Uterus (tissue), 3 donors: ENCODE measurements at regions not wholly inside any gene's neighbourhood (a gene's known extent, or its start where the extent isn't known, plus 50 kb on each side); places are given as distances from the start of the nearest gene placed in this dataset.

Experiments used
- DNase-seq, 2 donors: peaks; one replicate each; pipeline ENCODE4 v3.0.0-alpha.2; 2019 to 2020
- H3K27ac ChIP-seq, 2 donors: fragments of 200-600 bp; sonication (generic); 1 replicate in 1 of 2; 2 replicates in 1 of 2; pipeline ENCODE4 v1.5.1; 2016 to 2018
- H3K27me3 ChIP-seq, 2 donors: fragments of 200-600 bp; sonication (generic); one replicate each; pipeline ENCODE4 v1.5.1; 2018 to 2019; ENCODE audit warnings: control low read depth in 1 of 2
- H3K36me3 ChIP-seq, 2 donors: fragments of 200-600 bp; sonication (generic); one replicate each; pipeline ENCODE4 v1.5.1; 2019; ENCODE audit warnings: control low read depth in 1 of 2
- H3K4me1 ChIP-seq, 2 donors: fragments of 200-600 bp; sonication (generic); one replicate each; pipeline ENCODE4 v1.5.1; 2018 to 2019; ENCODE audit warnings: control low read depth in 1 of 2
- H3K4me3 ChIP-seq, 2 donors: fragments of 200-600 bp; sonication (generic); 1 replicate in 1 of 2; 2 replicates in 1 of 2; pipeline ENCODE4 v1.5.1; 2018 to 2019; ENCODE audit warnings: mild to moderate bottlenecking in 1 of 2
- H3K9me3 ChIP-seq, 2 donors: fragments of 200-600 bp; sonication (generic); one replicate each; pipeline ENCODE4 v1.5.1; 2019; ENCODE audit warnings: control low read depth in 1 of 2
- POLR2A ChIP-seq, 2 donors: fragments of 450-650 bp; IDR thresholded peaks; one replicate each; pipeline ENCODE4 v1.6.1; 2016; ENCODE audit warnings: antibody characterized with exemption in 2 of 2, mild to moderate bottlenecking in 1 of 2, moderate library complexity in 1 of 2
- intact Hi-C: fragments of 100-400 bp; cut with DNase I; formaldehyde crosslinking; loops from one replicate; pipeline ENCODE4 v1.15.1; 2023; ENCODE audit warnings: low total_unique reads
- TF ChIP-seq, protein P1 (sequence below), 4 experiments: fragments of 200-600 bp in 2 of 4; fragments of 450-650 bp in 2 of 4; sonication (generic) in 2 of 4; IDR thresholded peaks; one replicate each; pipeline ENCODE4 v1.5.1; 2016 to 2019; ENCODE audit warnings: antibody characterized with exemption in 4 of 4, mild to moderate bottlenecking in 2 of 4, moderate library complexity in 1 of 4
- donor health status: DM: yes; HTN: yes; CAD: no.

GRCh38 chr3:177613901-177614300 lies 416.6 kb upstream of the TBL1XR1 start:
- TF ChIP-seq POLR2A (IDR thresholded peaks at IDR 0.05), result no peak
- TF ChIP-seq, protein P1, sequence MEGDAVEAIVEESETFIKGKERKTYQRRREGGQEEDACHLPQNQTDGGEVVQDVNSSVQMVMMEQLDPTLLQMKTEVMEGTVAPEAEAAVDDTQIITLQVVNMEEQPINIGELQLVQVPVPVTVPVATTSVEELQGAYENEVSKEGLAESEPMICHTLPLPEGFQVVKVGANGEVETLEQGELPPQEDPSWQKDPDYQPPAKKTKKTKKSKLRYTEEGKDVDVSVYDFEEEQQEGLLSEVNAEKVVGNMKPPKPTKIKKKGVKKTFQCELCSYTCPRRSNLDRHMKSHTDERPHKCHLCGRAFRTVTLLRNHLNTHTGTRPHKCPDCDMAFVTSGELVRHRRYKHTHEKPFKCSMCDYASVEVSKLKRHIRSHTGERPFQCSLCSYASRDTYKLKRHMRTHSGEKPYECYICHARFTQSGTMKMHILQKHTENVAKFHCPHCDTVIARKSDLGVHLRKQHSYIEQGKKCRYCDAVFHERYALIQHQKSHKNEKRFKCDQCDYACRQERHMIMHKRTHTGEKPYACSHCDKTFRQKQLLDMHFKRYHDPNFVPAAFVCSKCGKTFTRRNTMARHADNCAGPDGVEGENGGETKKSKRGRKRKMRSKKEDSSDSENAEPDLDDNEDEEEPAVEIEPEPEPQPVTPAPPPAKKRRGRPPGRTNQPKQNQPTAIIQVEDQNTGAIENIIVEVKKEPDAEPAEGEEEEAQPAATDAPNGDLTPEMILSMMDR (IDR thresholded peaks at IDR 0.05), result no peak
- Histone ChIP-seq H3K4me1 (no peaks in the 10 kb centered on the region), H3K36me3 (no peaks in the 10 kb centered on the region), H3K9me3 (no peaks in the 10 kb centered on the region), H3K27me3 (no peaks in the 10 kb centered on the region), H3K4me3 (no peak overlapping the region), H3K27ac (no peak overlapping the region)
- DNase-seq, result no peak
- intact Hi-C loops, result no loop called here

- Histone ChIP-seq H3K4me3 (no peak overlapping the region), H3K4me1 (no peaks in the 10 kb centered on the region), H3K36me3 (no peaks in the 10 kb centered on the region), H3K9me3 (no peaks in the 10 kb centered on the region), H3K27me3 (no peaks in the 10 kb centered on the region), H3K27ac (no peak overlapping the region)
- DNase-seq, result peak; percentile 65 to 73
- TF ChIP-seq, protein P1 (IDR thresholded peaks at IDR 0.05), result no peak
- no peak for TF ChIP-seq POLR2A (IDR thresholded peaks at IDR 0.05)
- intact Hi-C loops, result no loop called here
Observed at GRCh38 chr3:177615015-177615414, 417.7 kb upstream of the TBL1XR1 start.

DNA sequence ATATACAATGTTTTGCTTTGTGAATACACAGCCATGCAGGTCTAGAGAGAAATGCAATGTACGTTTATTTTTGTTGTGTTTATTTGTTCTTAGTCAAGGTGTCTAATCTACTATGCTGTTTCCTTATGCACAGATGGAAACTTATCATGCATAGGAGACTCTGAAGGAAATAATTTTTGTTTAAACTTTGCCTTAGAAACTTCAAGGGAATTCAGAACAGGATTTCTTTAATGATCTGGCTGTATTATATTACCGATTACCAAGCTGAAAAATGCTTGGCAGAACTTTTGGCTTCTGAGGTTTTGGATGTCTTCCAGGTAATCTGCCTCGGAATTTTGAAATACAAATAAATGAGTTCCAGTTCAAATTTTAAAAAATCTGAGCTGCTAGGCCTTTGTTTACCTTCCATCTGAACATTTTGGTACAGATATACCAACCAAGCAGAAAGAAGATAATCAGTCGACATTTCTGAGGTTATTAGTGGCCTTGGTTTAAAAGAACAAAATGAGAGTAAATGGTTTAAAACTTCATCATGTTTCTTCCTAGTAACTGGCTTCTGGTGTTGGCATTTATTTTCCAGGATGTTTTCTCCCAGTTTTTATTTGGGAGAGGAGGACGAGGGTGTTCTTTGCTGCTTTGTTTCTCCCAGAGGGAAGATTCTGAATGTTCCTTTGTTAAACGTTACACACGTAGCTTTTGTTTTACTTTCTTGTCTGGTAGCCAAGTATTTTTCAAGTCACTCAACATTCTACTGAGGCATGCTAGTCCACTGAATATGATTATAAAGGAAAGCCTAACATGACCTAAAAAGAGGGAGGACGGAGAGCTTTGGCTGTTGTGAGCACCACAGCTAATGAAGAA lies 421.8 kb upstream of the TBL1XR1 start:
- Histone ChIP-seq H3K27me3 (no peaks in the 10 kb centered on the region), H3K4me3 (no peak overlapping the region), H3K9me3 (no peaks in the 10 kb centered on the region), H3K27ac (peak overlapping the region; percentile 18 to 80), H3K4me1 (no peaks in the 10 kb centered on the region), H3K36me3 (no peaks in the 10 kb centered on the region)
- DNase-seq, result no peak
- intact Hi-C loops, result no loop called here
- TF ChIP-seq, protein P1 (IDR thresholded peaks at IDR 0.05), result no peak
- no peak for TF ChIP-seq POLR2A (IDR thresholded peaks at IDR 0.05)

GRCh38 chr3:177620073-177620472 lies 422.8 kb upstream of the TBL1XR1 start:
- Histone ChIP-seq H3K4me3 (no peak overlapping the region), H3K9me3 (no peaks in the 10 kb centered on the region), H3K27me3 (no peaks in the 10 kb centered on the region), H3K27ac (peak overlapping the region in 1 of 2 donors; percentile 80), H3K36me3 (no peaks in the 10 kb centered on the region), H3K4me1 (no peaks in the 10 kb centered on the region)
- DNase-seq, result no peak
- intact Hi-C loops, result no loop called here
- no peak for TF ChIP-seq POLR2A (IDR thresholded peaks at IDR 0.05)
- TF ChIP-seq, protein P1 (IDR thresholded peaks at IDR 0.05), result no peak

- Histone ChIP-seq H3K4me1 (no peaks in the 10 kb centered on the region), H3K27ac (no peak overlapping the region), H3K27me3 (no peaks in the 10 kb centered on the region), H3K4me3 (no peak overlapping the region), H3K9me3 (no peaks in the 10 kb centered on the region), H3K36me3 (no peaks in the 10 kb centered on the region)
- TF ChIP-seq, protein P1 (IDR thresholded peaks at IDR 0.05), result no peak
- no peak for TF ChIP-seq POLR2A (IDR thresholded peaks at IDR 0.05)
- intact Hi-C loops, result no loop called here
- no peak for DNase-seq
Observed at GRCh38 chr3:177622520-177622919, 425.2 kb upstream of the TBL1XR1 start.
